PC-3 (cell line): ENCODE measurements at regions not wholly inside any gene's neighbourhood (a gene's known extent, or its start where the extent isn't known, plus 50 kb on each side); places are given as distances from the start of the nearest gene placed in this dataset.

Experiments
- ATAC-seq: fragments of 200-7000 bp; cut with Tn5 transposase; 2 replicates; pipeline ENCODE4 v1.9.1; 2020; ENCODE audit warnings: mild to moderate bottlenecking, moderate library complexity
- BruUV-seq: library from RNA; stranded (reverse); fragments of 400-500 nt; replicated peaks from 2 replicates; lab custom pipeline; 2021; lab: Mats Ljungman, UMichigan
- CTCF ChIA-PET: fragments of 300-600 bp; sonication (Branson Sonifier 250); formaldehyde crosslinking; loops from one replicate; lab custom pipeline; 2022; ENCODE audit warnings: antibody characterized with exemption; lab: Charles Lee
- POLR2A ChIA-PET: fragments of 300-600 bp; sonication (Branson Sonifier 250); formaldehyde crosslinking; loops from one replicate; lab custom pipeline; 2022; ENCODE audit warnings: antibody characterized with exemption; ENCODE audit not compliant: unreplicated experiment; lab: Charles Lee
- DNase-seq: peaks from one replicate; pipeline ENCODE4 v3.0.0-alpha.2; 2015
- H2AFZ ChIP-seq: fragments of 300-600 bp; sonication (generic); 2 replicates; pipeline ENCODE4 v1.6.0; 2016; ENCODE audit warnings: antibody characterized with exemption, low read length
- H3F3A ChIP-seq: fragments of 300-600 bp; sonication (generic); one replicate; pipeline ENCODE4 v1.6.0; 2017; ENCODE audit warnings: antibody characterized with exemption, low read length, control low read depth, mild to moderate bottlenecking; ENCODE audit not compliant: unreplicated experiment
- H3K27ac ChIP-seq: fragments of 300-600 bp; sonication (generic); 2 replicates; pipeline ENCODE4 v1.5.1; 2016; ENCODE audit warnings: mild to moderate bottlenecking, low read length
- H3K27me3 ChIP-seq: fragments of 300-600 bp; sonication (generic); 2 replicates; pipeline ENCODE4 v1.6.1; 2016; ENCODE audit warnings: low read length, mixed read lengths
- H3K36me3 ChIP-seq: fragments of 300-600 bp; sonication (generic); 2 replicates; pipeline ENCODE4 v1.6.1; 2016; ENCODE audit warnings: low read depth, mixed run types, low read length, mixed read lengths
- H3K4me1 ChIP-seq: fragments of 300-600 bp; sonication (generic); 2 replicates; pipeline ENCODE4 v1.5.1; 2016; ENCODE audit warnings: low read length; ENCODE audit not compliant: insufficient read depth
- H3K4me2 ChIP-seq: fragments of 300-600 bp; sonication (generic); 2 replicates; pipeline ENCODE4 v1.6.0; 2016; ENCODE audit warnings: low read length
- H3K4me3 ChIP-seq: fragments of 300-600 bp; sonication (generic); 2 replicates; pipeline ENCODE4 v1.5.1; 2016; ENCODE audit warnings: mild to moderate bottlenecking, low read length, mixed read lengths
- H3K79me2 ChIP-seq: fragments of 300-600 bp; sonication (generic); 2 replicates; pipeline ENCODE4 v1.6.1; 2017; ENCODE audit warnings: low read length, mixed read lengths
- H3K9ac ChIP-seq: fragments of 300-600 bp; sonication (generic); 2 replicates; pipeline ENCODE4 v1.6.0; 2016; ENCODE audit warnings: mild to moderate bottlenecking, low read length
- H3K9me2 ChIP-seq: fragments of 300-600 bp; sonication (generic); replicated peaks from 2 replicates; pipeline ENCODE4 v1.6.1; 2016; ENCODE audit warnings: mixed run types, low read length, mixed read lengths
- H3K9me3 ChIP-seq: fragments of 300-600 bp; sonication (generic); 2 replicates; pipeline ENCODE4 v1.6.1; 2016; ENCODE audit warnings: low read length, mixed read lengths
- H4K20me1 ChIP-seq: fragments of 300-600 bp; sonication (generic); 2 replicates; pipeline ENCODE4 v1.6.1; 2016; ENCODE audit warnings: low read length, mixed read lengths
- EZH2 ChIP-seq: fragments of 300-600 bp; sonication (generic); IDR thresholded peaks from one replicate; pipeline ENCODE4 v1.6.1; 2017; ENCODE audit warnings: antibody characterized with exemption, mild to moderate bottlenecking, low read length; ENCODE audit not compliant: unreplicated experiment
- EZH2phosphoT487 ChIP-seq: fragments of 300-600 bp; sonication (generic); IDR thresholded peaks from 2 replicates; pipeline ENCODE4 v1.6.1; 2018; ENCODE audit warnings: mild to moderate bottlenecking, antibody characterized with exemption, low read length, borderline replicate concordance
- intact Hi-C: fragments of 100-400 bp; cut with micrococcal nuclease; formaldehyde crosslinking; loops from 2 replicates; pipeline ENCODE4 v1.9.0; 2023
- TF ChIP-seq, protein P1 (sequence below): fragments of 300-600 bp; sonication (generic); conservative IDR thresholded peaks from 2 replicates; pipeline ENCODE4 v1.5.1; 2017; ENCODE audit warnings: antibody characterized with exemption, low read depth, mild to moderate bottlenecking, low read length

GRCh38 chr19:23998568-23998967, 83.9 kb downstream of the ZNF726 start:
- DNase-seq (no peak), ATAC-seq (no peak)
- CTCF ChIA-PET, result no interaction called here
- Histone ChIP-seq H3K9me2 (no peaks in the 10 kb centered on the region), H3K36me3 (no peaks in the 10 kb centered on the region; the same call in 1 of the 2 replicates), H3K79me2 (no peaks in the 10 kb centered on the region), H3K9me3 (peaks cover 28% of the 10 kb centered on the region; the same call in 1 of the 2 replicates), H4K20me1 (no peaks in the 10 kb centered on the region), H3K27ac (no peak overlapping the region), H3F3A (no peaks in the 10 kb centered on the region), H3K9ac (no peak overlapping the region), H3K4me3 (no peak overlapping the region), H3K4me2 (no peak overlapping the region), H3K27me3 (no peaks in the 10 kb centered on the region), H3K4me1 (peaks cover 4% of the 10 kb centered on the region; the same call in 1 of the 2 replicates), H2AFZ (no peak overlapping the region)
- no TSS peak for BruUV-seq
- intact Hi-C loops, result no loop called here
- POLR2A ChIA-PET, result no interaction called here
- TF ChIP-seq EZH2 (no peak), EZH2phosphoT487 (no peak)
- TF ChIP-seq, protein P1, sequence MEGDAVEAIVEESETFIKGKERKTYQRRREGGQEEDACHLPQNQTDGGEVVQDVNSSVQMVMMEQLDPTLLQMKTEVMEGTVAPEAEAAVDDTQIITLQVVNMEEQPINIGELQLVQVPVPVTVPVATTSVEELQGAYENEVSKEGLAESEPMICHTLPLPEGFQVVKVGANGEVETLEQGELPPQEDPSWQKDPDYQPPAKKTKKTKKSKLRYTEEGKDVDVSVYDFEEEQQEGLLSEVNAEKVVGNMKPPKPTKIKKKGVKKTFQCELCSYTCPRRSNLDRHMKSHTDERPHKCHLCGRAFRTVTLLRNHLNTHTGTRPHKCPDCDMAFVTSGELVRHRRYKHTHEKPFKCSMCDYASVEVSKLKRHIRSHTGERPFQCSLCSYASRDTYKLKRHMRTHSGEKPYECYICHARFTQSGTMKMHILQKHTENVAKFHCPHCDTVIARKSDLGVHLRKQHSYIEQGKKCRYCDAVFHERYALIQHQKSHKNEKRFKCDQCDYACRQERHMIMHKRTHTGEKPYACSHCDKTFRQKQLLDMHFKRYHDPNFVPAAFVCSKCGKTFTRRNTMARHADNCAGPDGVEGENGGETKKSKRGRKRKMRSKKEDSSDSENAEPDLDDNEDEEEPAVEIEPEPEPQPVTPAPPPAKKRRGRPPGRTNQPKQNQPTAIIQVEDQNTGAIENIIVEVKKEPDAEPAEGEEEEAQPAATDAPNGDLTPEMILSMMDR, result no peak

DNA sequence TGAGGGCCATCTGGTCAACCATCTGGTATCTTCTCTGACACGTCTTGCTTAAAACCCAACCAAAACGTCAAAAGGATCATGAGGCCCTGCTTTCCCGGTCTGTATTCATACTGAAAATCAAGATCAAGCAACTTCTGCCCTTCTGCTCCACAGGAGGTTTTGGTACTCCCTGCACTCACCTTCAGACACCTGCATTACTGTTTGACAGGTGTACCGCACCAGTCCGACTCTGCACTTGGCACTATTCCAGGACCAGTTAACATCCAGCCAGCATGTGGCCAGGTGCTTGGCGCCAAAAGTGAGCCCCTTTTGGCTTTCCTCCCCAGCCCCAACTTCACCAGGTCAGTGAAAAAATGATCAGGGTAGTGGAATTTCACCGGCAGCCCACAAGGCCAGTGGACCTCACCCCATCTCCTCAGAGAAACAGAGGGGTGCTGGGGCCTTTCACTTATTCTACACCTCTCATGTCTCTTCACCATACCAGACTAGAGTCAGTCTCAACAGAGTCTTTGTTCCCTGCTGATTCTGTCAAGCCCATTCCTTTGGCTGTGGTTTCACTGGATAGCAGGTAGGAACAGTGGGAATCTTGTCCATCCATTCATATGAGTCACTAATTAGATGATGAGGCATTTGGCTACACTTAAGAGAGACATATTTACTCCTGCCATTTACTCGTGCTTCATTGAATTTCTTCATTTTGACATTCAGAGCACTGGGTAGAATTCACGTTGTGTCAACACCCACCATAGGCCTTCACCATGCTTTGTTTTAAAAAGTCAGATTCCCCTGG, 85.3 kb downstream of the ZNF726 start:
- no TSS peak for BruUV-seq
- Histone ChIP-seq H4K20me1 (no peaks in the 10 kb centered on the region), H3K9ac (no peak overlapping the region), H3K4me2 (no peak overlapping the region), H3F3A (no peaks in the 10 kb centered on the region), H3K27ac (no peak overlapping the region), H3K4me3 (no peak overlapping the region), H3K36me3 (no peaks in the 10 kb centered on the region; the same call in 1 of the 2 replicates), H3K27me3 (no peaks in the 10 kb centered on the region), H3K9me2 (no peaks in the 10 kb centered on the region), H3K79me2 (no peaks in the 10 kb centered on the region), H3K4me1 (no peaks in the 10 kb centered on the region), H3K9me3 (peaks cover 28% of the 10 kb centered on the region; the same call in 1 of the 2 replicates), H2AFZ (no peak overlapping the region)
- TF ChIP-seq EZH2phosphoT487, result no peak
- TF ChIP-seq EZH2, result no peak
- TF ChIP-seq, protein P1, result no peak
- DNase-seq (no peak), ATAC-seq (no peak)
- intact Hi-C loops, result no loop called here
- ChIA-PET POLR2A (no interaction called here), CTCF (no interaction called here)

GRCh38 chr19:24000656-24001055, 86.0 kb downstream of the ZNF726 start:
- Histone ChIP-seq H3K4me3 (no peak overlapping the region), H3K4me2 (no peak overlapping the region), H3K9ac (no peak overlapping the region), H2AFZ (no peak overlapping the region), H3K27ac (no peak overlapping the region), H3K9me2 (no peaks in the 10 kb centered on the region), H3K4me1 (no peaks in the 10 kb centered on the region), H3K79me2 (no peaks in the 10 kb centered on the region), H3F3A (no peaks in the 10 kb centered on the region), H3K36me3 (no peaks in the 10 kb centered on the region; the same call in 1 of the 2 replicates), H3K27me3 (no peaks in the 10 kb centered on the region), H4K20me1 (no peaks in the 10 kb centered on the region), H3K9me3 (peaks cover 24% of the 10 kb centered on the region; the same call in 1 of the 2 replicates)
- intact Hi-C loops, result no loop called here
- TF ChIP-seq EZH2phosphoT487, result no peak
- TF ChIP-seq EZH2, result no peak
- TF ChIP-seq, protein P1, result no peak
- POLR2A ChIA-PET, result no interaction called here
- ATAC-seq (no peak), DNase-seq (no peak)
- no TSS peak for BruUV-seq
- CTCF ChIA-PET, result no interaction called here
